WTC11 (cell line): ENCODE measurements at regions not wholly inside any gene's neighbourhood (a gene's known extent, or its start where the extent isn't known, plus 50 kb on each side); places are given as distances from the start of the nearest gene placed in this dataset.
A peak's percentile ranks its signal among the peaks of the same experiment; 100 is the strongest.

Experiments
- ATAC-seq: fragments of 200-7000 bp; cut with Tn5 transposase; 2 replicates; pipeline ENCODE4 v1.10.0; 2021; ENCODE audit warnings: mild to moderate bottlenecking, moderate library complexity
- CTCF ChIA-PET: fragments of 300-600 bp; sonication (Branson Sonifier 250); formaldehyde crosslinking; loops from one replicate; lab custom pipeline; 2021; ENCODE audit warnings: antibody characterized with exemption; lab: Charles Lee
- POLR2A ChIA-PET: fragments of 350-600 bp; sonication (Branson Sonifier 250); formaldehyde crosslinking; loops from one replicate; lab custom pipeline; 2021; ENCODE audit warnings: antibody characterized with exemption; lab: Charles Lee
- DNase-seq: peaks from one replicate; pipeline ENCODE4 v3.0.0; 2021; ENCODE audit warnings: low spot score
- H3K27ac Mint-ChIP-seq: 2 replicates; pipeline ENCODE4 v1.8.0; 2021; ENCODE audit warnings: mixed read lengths
- H3K27me3 Mint-ChIP-seq: 2 replicates; pipeline ENCODE4 v1.8.0; 2021; ENCODE audit warnings: low read depth, mild to moderate bottlenecking, moderate library complexity, mixed read lengths
- H3K36me3 Mint-ChIP-seq: 2 replicates; pipeline ENCODE4 v1.8.0; 2021; ENCODE audit warnings: mixed read lengths
- H3K4me1 Mint-ChIP-seq: 2 replicates; pipeline ENCODE4 v1.8.0; 2022; ENCODE audit warnings: mixed read lengths
- H3K4me3 Mint-ChIP-seq: 2 replicates; pipeline ENCODE4 v1.8.0; 2021; ENCODE audit warnings: mild to moderate bottlenecking, moderate library complexity, mixed read lengths
- H3K9me3 Mint-ChIP-seq: 2 replicates; pipeline ENCODE4 v1.8.0; 2021; ENCODE audit warnings: mixed read lengths
- CBFB ChIP-seq: sonication (generic); formaldehyde crosslinking; IDR thresholded peaks from 2 replicates; pipeline ENCODE4 v1.8.1; 2022; ENCODE audit warnings: mild to moderate bottlenecking, low read depth, missing genetic modification reagents
- ELF4 ChIP-seq: sonication (generic); formaldehyde crosslinking; IDR thresholded peaks from 2 replicates; pipeline ENCODE4 v1.8.1; 2022; ENCODE audit warnings: low read depth, mild to moderate bottlenecking, moderate library complexity, missing genetic modification reagents
- EMX1 ChIP-seq: fragments of 250-450 bp; sonication (Bioruptor Pico); IDR thresholded peaks from 2 replicates; pipeline ENCODE4 v1.8.0; 2021; ENCODE audit warnings: mild to moderate bottlenecking
- ESRRA ChIP-seq: sonication (generic); formaldehyde crosslinking; IDR thresholded peaks from 2 replicates; pipeline ENCODE4 v1.8.1; 2022; ENCODE audit warnings: mild to moderate bottlenecking, missing genetic modification reagents, borderline replicate concordance
- GTF2I ChIP-seq: fragments of 250-450 bp; sonication (Bioruptor Pico); conservative IDR thresholded peaks from 2 replicates; pipeline ENCODE4 v1.4.0; 2021; ENCODE audit warnings: mild to moderate bottlenecking
- IRF2 ChIP-seq: sonication (generic); formaldehyde crosslinking; IDR thresholded peaks from 2 replicates; pipeline ENCODE4 v1.8.0; 2022; ENCODE audit warnings: low read depth, missing genetic modification reagents, borderline replicate concordance
- MYBL2 ChIP-seq: sonication (generic); formaldehyde crosslinking; IDR thresholded peaks from 2 replicates; pipeline ENCODE4 v1.8.1; 2023; ENCODE audit warnings: mild to moderate bottlenecking, moderate library complexity, missing genetic modification reagents
- NFE2L1 ChIP-seq: sonication (generic); formaldehyde crosslinking; IDR thresholded peaks from 2 replicates; pipeline ENCODE4 v1.8.1; 2023; ENCODE audit warnings: missing genetic modification reagents
- RELA ChIP-seq: sonication (generic); formaldehyde crosslinking; IDR thresholded peaks from 2 replicates; pipeline ENCODE4 v1.8.1; 2022; ENCODE audit warnings: missing genetic modification reagents, mild to moderate bottlenecking, borderline replicate concordance
- RORB ChIP-seq: fragments of 250-450 bp; sonication (Bioruptor Pico); IDR thresholded peaks from 2 replicates; pipeline ENCODE4 v1.9.0; 2021; ENCODE audit warnings: mild to moderate bottlenecking
- SMAD3 ChIP-seq: sonication (generic); formaldehyde crosslinking; IDR thresholded peaks from 2 replicates; pipeline ENCODE4 v1.8.0; 2022; ENCODE audit warnings: missing genetic modification reagents, mild to moderate bottlenecking, borderline replicate concordance
- SP1 ChIP-seq: sonication (generic); formaldehyde crosslinking; conservative IDR thresholded peaks from 2 replicates; pipeline ENCODE4 v1.8.1; 2022; ENCODE audit warnings: missing genetic modification reagents
- TCF7 ChIP-seq: sonication (generic); formaldehyde crosslinking; IDR thresholded peaks from 2 replicates; pipeline ENCODE4 v1.8.0; 2022; ENCODE audit warnings: mild to moderate bottlenecking, low read depth, missing genetic modification reagents, moderate library complexity
- TEAD1 ChIP-seq: sonication (generic); formaldehyde crosslinking; IDR thresholded peaks from 2 replicates; pipeline ENCODE4 v1.8.0; 2022; ENCODE audit warnings: mild to moderate bottlenecking, missing genetic modification reagents
- TP53 ChIP-seq: sonication (generic); formaldehyde crosslinking; IDR thresholded peaks from 2 replicates; pipeline ENCODE4 v1.8.1; 2023; ENCODE audit warnings: mild to moderate bottlenecking, missing genetic modification reagents
- ZBTB21 ChIP-seq: sonication (generic); formaldehyde crosslinking; IDR thresholded peaks from 2 replicates; pipeline ENCODE4 v1.8.1; 2023; ENCODE audit warnings: mild to moderate bottlenecking, missing genetic modification reagents, borderline replicate concordance
- ZNF138 ChIP-seq: sonication (generic); formaldehyde crosslinking; conservative IDR thresholded peaks from 2 replicates; pipeline ENCODE4 v1.8.1; 2022; ENCODE audit warnings: mild to moderate bottlenecking, moderate library complexity, missing genetic modification reagents
- ZNF219 ChIP-seq: sonication (generic); formaldehyde crosslinking; IDR thresholded peaks from 2 replicates; pipeline ENCODE4 v1.8.0; 2023; ENCODE audit warnings: missing genetic modification reagents, mild to moderate bottlenecking, borderline replicate concordance
- TF ChIP-seq, protein P1 (sequence below): fragments of 250-450 bp; sonication (Bioruptor Pico); conservative IDR thresholded peaks from 2 replicates; pipeline ENCODE4 v1.9.0; 2021; ENCODE audit warnings: mild to moderate bottlenecking
- TF ChIP-seq, protein P2 (sequence below): sonication (generic); formaldehyde crosslinking; IDR thresholded peaks from 2 replicates; pipeline ENCODE4 v1.8.1; 2022; ENCODE audit warnings: missing genetic modification reagents, borderline replicate concordance
- TF ChIP-seq, protein P3 (sequence below): fragments of 250-450 bp; sonication (Bioruptor Pico); IDR thresholded peaks from 2 replicates; pipeline ENCODE4 v1.8.0; 2021; ENCODE audit warnings: mild to moderate bottlenecking
- TF ChIP-seq, protein P4 (sequence below): sonication (generic); formaldehyde crosslinking; IDR thresholded peaks from 2 replicates; pipeline ENCODE4 v1.8.1; 2023; ENCODE audit warnings: mild to moderate bottlenecking, moderate library complexity, missing genetic modification reagents

DNA sequence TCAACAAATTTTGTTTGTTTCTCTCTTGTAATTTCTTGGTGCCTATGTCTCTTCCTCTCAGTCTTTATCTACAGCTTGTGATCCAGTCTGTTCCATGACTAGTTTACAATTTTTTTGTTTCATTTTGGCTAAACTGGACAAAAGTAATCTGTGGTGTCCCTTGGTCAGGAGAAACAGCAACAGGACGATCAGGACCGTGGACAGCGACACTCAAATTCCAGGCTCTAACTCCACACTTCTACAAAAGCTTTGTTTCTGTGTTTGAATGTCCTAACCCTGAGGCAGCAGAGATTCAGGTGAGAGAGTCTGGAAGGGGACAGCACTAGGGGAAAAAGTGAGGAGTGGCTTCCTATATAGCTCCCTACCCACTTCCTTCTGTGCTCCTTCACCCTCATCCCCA, 593.3 kb upstream of the FANCL start (continued):
- TF ChIP-seq TCF7 (no peak), ZBTB21 (CRISPR knock-in tag) (no peak), TEAD1 (CRISPR knock-in tag) (peak; percentile 97), TP53 (CRISPR knock-in tag) (no peak), SMAD3 (peak; percentile 78), NFE2L1 (peak; percentile 67; the same call in 1 of the 2 replicates)
- TF ChIP-seq, protein P1, sequence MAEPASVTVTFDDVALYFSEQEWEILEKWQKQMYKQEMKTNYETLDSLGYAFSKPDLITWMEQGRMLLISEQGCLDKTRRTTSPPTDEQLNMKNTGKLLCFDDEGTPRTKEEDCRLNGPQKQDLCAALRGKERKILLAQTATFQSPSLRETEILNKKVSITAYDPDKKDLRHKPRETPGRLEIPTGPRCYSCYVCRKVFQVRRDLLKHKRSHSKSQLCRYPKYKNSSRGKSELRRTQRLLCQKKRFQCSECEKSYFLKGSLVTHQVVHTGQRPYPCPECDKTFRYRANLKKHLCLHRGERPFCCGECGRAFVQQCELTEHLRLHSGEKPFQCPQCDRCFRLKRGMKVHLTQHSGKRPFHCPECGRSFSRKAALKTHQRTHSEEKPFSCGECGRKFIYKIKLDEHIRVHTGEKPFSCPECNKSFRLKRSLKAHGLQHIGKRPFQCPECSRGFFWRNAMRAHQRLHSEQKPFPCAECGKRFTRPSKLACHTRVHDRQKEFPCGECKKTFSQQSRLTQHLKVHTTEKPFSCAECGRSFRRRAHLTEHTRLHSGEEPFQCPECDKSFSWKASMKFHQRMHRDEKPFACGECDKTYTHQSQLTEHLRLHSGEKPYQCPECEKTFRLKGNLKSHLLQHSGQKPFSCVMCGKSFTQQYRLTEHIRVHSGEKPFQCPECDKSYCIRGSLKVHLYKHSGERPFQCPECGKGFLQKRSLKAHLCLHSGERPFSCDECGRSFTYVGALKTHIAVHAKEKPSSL (CRISPR knock-in tag) = no peak
- TF ChIP-seq, protein P2, sequence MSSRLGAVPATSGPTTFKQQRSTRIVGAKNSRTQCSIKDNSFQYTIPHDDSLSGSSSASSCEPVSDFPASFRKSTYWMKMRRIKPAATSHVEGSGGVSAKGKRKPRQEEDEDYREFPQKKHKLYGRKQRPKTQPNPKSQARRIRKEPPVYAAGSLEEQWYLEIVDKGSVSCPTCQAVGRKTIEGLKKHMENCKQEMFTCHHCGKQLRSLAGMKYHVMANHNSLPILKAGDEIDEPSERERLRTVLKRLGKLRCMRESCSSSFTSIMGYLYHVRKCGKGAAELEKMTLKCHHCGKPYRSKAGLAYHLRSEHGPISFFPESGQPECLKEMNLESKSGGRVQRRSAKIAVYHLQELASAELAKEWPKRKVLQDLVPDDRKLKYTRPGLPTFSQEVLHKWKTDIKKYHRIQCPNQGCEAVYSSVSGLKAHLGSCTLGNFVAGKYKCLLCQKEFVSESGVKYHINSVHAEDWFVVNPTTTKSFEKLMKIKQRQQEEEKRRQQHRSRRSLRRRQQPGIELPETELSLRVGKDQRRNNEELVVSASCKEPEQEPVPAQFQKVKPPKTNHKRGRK = no peak

DNA sequence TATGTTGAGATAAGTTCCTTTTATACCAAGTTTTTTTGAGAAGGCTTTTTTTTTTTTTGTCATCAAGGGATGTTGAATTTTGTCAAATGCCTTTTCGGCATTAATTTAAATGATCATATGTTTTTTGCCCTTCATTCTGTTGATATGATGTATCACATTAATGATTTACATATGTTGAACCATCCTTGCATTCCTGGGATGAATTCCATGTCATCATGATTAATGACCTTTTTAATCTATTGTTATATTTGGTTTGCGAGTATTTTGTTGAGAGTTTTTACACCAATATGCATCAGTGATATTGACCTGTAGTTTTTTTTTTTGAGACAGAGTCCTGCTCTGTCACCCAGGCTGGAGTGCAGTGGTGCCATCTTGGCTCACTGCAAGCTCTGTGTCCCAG, 585.7 kb upstream of the FANCL start:
- no peak overlapping the region for H3K27ac Mint-ChIP-seq
- no peaks in the 10 kb centered on the region for H3K27me3 Mint-ChIP-seq
- peaks cover 19% of the 10 kb centered on the region for H3K36me3 Mint-ChIP-seq
- CTCF ChIA-PET = no interaction called here
- ATAC-seq (no peak), DNase-seq (no peak)
- no peak for TF ChIP-seq MYBL2 (CRISPR knock-in tag)
- no peak for TF ChIP-seq ZNF219 (CRISPR knock-in tag)
- no peak for TF ChIP-seq RELA
- no peak for TF ChIP-seq CBFB (CRISPR knock-in tag)
- no peak for TF ChIP-seq IRF2 (CRISPR knock-in tag)
- TF ChIP-seq EMX1 (CRISPR knock-in tag) = no peak
- TF ChIP-seq, protein P3, sequence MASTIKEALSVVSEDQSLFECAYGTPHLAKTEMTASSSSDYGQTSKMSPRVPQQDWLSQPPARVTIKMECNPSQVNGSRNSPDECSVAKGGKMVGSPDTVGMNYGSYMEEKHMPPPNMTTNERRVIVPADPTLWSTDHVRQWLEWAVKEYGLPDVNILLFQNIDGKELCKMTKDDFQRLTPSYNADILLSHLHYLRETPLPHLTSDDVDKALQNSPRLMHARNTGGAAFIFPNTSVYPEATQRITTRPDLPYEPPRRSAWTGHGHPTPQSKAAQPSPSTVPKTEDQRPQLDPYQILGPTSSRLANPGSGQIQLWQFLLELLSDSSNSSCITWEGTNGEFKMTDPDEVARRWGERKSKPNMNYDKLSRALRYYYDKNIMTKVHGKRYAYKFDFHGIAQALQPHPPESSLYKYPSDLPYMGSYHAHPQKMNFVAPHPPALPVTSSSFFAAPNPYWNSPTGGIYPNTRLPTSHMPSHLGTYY = no peak
- no peak for TF ChIP-seq SP1 (CRISPR knock-in tag)
- TF ChIP-seq GTF2I = no peak
- TF ChIP-seq ESRRA (CRISPR knock-in tag) = no peak
- H3K4me3 Mint-ChIP-seq = no peak overlapping the region
- H3K9me3 Mint-ChIP-seq = peaks cover 49% of the 10 kb centered on the region
- H3K4me1 Mint-ChIP-seq = peaks cover 7% of the 10 kb centered on the region
- POLR2A ChIA-PET = no interaction called here

DNA sequence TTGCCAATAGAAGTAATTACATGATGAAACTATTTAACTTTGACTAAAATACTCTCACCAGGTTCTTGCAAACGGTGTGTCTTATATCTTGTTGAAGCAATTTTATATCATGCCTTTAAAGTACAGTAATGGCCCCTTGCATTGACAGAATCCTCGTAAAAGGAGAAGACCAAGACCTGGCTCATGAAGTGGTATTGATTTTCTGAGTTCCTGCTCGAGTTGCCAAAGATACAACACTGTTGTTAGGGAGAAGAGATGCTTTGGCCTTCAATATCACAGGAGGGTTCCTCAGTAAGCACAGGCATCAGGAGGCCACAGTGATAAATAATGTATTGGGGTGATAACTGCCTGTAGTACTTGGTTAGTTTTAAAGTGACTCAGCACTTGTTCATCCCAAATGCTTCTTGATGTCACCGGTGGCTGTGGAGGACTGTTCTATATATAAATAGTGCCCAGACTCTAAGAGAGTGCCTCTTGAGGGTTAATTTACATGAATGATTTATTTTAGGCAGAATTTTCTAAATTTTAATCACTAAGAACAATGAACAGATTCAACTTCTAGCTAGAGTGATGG, 571.7 kb upstream of the FANCL start:
- Mint-ChIP-seq H3K4me1 (peaks cover 10% of the 10 kb centered on the region), H3K4me3 (no peak overlapping the region), H3K36me3 (no peaks in the 10 kb centered on the region), H3K27me3 (no peaks in the 10 kb centered on the region), H3K9me3 (no peaks in the 10 kb centered on the region), H3K27ac (no peak overlapping the region)
- no peak for DNase-seq
- CTCF ChIA-PET = no interaction called here
- POLR2A ChIA-PET = no interaction called here
- no peak for ATAC-seq
- no peak for TF ChIP-seq ELF4 (CRISPR knock-in tag)
- no peak for TF ChIP-seq ZNF138 (CRISPR knock-in tag)
- TF ChIP-seq, protein P4, sequence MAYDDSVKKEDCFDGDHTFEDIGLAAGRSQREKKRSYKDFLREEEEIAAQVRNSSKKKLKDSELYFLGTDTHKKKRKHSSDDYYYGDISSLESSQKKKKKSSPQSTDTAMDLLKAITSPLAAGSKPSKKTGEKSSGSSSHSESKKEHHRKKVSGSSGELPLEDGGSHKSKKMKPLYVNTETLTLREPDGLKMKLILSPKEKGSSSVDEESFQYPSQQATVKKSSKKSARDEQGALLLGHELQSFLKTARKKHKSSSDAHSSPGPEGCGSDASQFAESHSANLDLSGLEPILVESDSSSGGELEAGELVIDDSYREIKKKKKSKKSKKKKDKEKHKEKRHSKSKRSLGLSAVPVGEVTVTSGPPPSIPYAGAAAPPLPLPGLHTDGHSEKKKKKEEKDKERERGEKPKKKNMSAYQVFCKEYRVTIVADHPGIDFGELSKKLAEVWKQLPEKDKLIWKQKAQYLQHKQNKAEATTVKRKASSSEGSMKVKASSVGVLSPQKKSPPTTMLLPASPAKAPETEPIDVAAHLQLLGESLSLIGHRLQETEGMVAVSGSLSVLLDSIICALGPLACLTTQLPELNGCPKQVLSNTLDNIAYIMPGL (CRISPR knock-in tag) = no peak
- no peak for TF ChIP-seq RORB (CRISPR knock-in tag)
